ENCODE measurements at regions not wholly inside any gene's neighbourhood (a gene's known extent, or its start where the extent isn't known, plus 50 kb on each side); places are given as distances from the start of the nearest gene placed in this dataset.

DNA sequence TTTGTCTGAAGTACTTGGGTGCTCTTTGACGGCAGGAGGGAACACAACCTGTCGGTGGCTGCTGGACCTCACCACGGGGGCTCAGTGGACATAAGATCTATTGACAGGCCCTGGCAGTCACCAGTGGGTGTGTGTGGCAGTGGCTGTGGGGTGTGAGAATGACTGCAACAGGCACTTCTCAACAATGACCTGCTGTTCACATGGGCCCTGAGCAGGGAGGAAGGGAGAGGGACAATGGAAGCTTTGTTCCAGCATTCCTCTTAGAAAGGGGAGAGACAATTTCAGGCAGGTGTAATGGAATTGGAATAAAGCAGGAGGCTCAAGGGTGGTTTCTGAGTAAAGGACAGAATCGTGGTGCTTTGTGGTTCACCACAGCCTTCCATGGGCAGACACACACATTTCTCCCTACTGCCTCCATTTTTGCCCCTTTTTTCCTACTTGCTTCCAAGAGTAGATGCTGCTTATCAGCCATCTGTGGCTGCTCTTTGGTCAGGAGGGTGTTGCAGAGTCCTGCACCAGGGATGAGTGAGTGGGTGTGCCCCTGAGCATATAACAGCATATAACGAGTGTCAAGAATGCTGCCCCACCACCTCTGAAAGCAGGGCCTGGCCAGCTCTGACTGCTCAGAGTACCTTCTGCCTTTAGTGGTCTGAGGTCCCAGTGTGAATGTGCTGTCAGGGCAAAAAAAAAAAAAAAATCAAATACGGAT lies 267.7 kb downstream of the RASSF9 start:
- CTCF ChIA-PET = interaction anchor here (1.0 to 1.8 kb wide), 2 partner anchors 298 to 299 kb away, joined by 5 to 6 read pairs; no protein-coding TSS in a partner anchor
- H3K27me3 ChIP-seq (ENCODE audit: control insufficient read depth, insufficient read depth, low read length) = no peaks in the 10 kb centered on the region
- no peak for DNase-seq (ENCODE audit: low read depth)
- TF ChIP-seq, protein P1, sequence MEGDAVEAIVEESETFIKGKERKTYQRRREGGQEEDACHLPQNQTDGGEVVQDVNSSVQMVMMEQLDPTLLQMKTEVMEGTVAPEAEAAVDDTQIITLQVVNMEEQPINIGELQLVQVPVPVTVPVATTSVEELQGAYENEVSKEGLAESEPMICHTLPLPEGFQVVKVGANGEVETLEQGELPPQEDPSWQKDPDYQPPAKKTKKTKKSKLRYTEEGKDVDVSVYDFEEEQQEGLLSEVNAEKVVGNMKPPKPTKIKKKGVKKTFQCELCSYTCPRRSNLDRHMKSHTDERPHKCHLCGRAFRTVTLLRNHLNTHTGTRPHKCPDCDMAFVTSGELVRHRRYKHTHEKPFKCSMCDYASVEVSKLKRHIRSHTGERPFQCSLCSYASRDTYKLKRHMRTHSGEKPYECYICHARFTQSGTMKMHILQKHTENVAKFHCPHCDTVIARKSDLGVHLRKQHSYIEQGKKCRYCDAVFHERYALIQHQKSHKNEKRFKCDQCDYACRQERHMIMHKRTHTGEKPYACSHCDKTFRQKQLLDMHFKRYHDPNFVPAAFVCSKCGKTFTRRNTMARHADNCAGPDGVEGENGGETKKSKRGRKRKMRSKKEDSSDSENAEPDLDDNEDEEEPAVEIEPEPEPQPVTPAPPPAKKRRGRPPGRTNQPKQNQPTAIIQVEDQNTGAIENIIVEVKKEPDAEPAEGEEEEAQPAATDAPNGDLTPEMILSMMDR (IDR thresholded peaks at IDR 0.05; ENCODE audit: insufficient read depth, low read depth, low read length) = no peak
- POLR2A ChIA-PET = no interaction called here
- no peaks in the 10 kb centered on the region for H3K36me3 ChIP-seq (ENCODE audit: control insufficient read depth, insufficient read depth, low read length)
- no peak overlapping the region for H3K4me3 ChIP-seq (ENCODE audit: low read depth, low read length)

DNA sequence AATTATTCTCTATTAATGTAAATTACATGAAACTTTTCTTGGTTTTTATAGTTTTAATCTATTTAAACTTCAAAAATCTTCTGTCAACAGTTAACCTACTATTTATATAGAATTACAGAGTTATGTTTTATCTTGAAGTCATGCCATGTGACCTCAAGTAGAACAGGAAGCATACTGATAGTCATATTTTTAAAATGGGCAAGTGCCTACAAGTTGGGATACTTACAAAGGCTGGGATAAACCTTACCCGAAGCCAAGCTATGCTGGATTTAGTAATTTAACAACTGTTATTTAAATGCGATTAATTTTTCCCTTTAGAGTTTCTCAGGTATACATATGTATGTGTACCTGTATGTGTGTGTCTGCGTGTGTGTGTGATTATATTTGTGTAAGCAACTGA lies 266.9 kb downstream of the RASSF9 start:
- ChIA-PET CTCF (interaction anchor here (1.8 kb wide), 1 partner anchor 298 kb away, joined by 6 read pairs; no protein-coding TSS in a partner anchor), POLR2A (no interaction called here)
- DNase-seq (ENCODE audit: low read depth) = no peak
- H3K4me3 ChIP-seq (ENCODE audit: low read depth, low read length) = no peak overlapping the region
- TF ChIP-seq, protein P1 (IDR thresholded peaks at IDR 0.05; ENCODE audit: insufficient read depth, low read depth, low read length) = no peak
- no peaks in the 10 kb centered on the region for H3K36me3 ChIP-seq (ENCODE audit: control insufficient read depth, insufficient read depth, low read length)
- no peaks in the 10 kb centered on the region for H3K27me3 ChIP-seq (ENCODE audit: control insufficient read depth, insufficient read depth, low read length)

DNA sequence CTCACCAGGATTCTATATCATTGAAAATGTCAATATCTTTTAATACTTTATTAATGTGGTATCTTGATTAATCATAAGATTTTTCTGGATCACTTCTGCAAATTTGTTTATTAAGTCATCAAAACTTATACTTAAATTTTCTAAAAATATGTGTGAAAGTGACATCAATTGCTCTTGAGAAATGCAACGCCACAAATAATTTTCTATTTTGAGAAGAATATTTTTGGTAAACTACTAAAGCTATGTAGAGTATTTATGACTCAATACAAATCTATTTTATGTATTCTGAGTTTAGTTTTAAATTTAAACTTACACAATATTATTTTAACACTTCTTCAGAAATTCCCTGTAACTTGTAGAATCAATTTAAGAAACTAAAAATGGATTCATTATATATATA lies 263.3 kb downstream of the RASSF9 start:
- ChIA-PET POLR2A (no interaction called here), CTCF (interaction anchor here (0.9 to 1.0 kb wide), 3 partner anchors 66 to 295 kb away, joined by 3 read pairs; no protein-coding TSS in a partner anchor)
- no peaks in the 10 kb centered on the region for H3K36me3 ChIP-seq (ENCODE audit: control insufficient read depth, insufficient read depth, low read length)
- no peaks in the 10 kb centered on the region for H3K27me3 ChIP-seq (ENCODE audit: control insufficient read depth, insufficient read depth, low read length)
- DNase-seq (ENCODE audit: low read depth) = no peak
- no peak overlapping the region for H3K4me3 ChIP-seq (ENCODE audit: low read depth, low read length)
- TF ChIP-seq, protein P1 (IDR thresholded peaks at IDR 0.05; ENCODE audit: insufficient read depth, low read depth, low read length) = no peak

DNA sequence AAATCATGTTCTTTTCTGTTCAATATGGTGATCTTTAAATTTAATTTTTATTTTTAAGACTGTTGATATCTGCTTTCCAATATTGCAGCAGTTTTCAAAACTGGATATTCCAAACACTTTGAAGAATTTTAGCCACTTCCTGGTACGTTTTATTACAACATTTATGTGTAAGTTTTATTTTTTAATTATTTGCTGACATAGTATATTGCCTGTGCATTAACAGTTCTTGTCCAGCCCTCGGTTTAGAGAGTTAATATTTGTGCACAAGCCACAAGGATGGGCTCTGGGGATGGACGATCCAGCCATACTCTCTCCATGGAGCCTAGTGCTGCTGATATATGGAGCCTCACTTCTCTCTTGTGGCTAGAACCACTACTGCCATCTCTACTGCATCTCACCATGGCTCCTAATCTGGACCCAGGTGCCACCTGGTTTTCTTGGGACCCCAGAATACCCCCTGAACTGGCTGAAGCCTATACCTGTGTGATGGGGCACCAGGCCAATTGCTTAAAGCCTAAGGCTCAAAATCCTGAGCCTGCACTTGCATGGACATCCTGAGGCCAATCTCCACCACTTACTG lies 262.5 kb downstream of the RASSF9 start:
- ChIA-PET CTCF (interaction anchor here (0.6 to 4.9 kb wide), 8 partner anchors 8 to 295 kb away, joined by 3 to 51 read pairs (median 4); no protein-coding TSS in a partner anchor), POLR2A (no interaction called here)
- no peak for DNase-seq (ENCODE audit: low read depth)
- Histone ChIP-seq H3K27me3 (ENCODE audit: control insufficient read depth, insufficient read depth, low read length) (no peaks in the 10 kb centered on the region), H3K4me3 (ENCODE audit: low read depth, low read length) (no peak overlapping the region), H3K36me3 (ENCODE audit: control insufficient read depth, insufficient read depth, low read length) (no peaks in the 10 kb centered on the region)
- TF ChIP-seq, protein P1 (IDR thresholded peaks at IDR 0.05; ENCODE audit: insufficient read depth, low read depth, low read length) = no peak

DNA sequence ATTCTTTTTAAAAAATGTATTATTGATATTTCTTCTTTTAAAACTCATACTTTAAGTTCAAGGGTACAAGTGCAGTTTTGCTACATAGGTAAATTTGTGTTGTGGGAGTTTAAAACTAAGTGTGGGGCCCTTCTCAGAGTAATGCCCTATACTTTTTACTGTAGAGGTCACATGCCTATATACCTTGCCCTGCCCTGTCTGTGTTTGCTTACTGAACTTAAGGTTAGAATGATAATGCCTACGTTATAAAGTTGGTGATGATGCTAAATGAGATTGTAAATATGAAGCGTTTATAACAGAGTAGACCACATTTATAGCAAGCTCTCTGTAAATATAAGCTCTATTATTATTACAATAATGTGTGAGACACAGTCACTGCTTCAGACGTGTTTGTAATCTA lies 261.9 kb downstream of the RASSF9 start:
- Histone ChIP-seq H3K36me3 (ENCODE audit: control insufficient read depth, insufficient read depth, low read length) (no peaks in the 10 kb centered on the region), H3K27me3 (ENCODE audit: control insufficient read depth, insufficient read depth, low read length) (no peaks in the 10 kb centered on the region), H3K4me3 (ENCODE audit: low read depth, low read length) (no peak overlapping the region)
- ChIA-PET CTCF (interaction anchor here (0.6 to 4.9 kb wide), 10 partner anchors 8 to 295 kb away, joined by 3 to 51 read pairs (median 4); no protein-coding TSS in a partner anchor), POLR2A (no interaction called here)
- no peak for DNase-seq (ENCODE audit: low read depth)
- TF ChIP-seq, protein P1 (IDR thresholded peaks at IDR 0.05; ENCODE audit: insufficient read depth, low read depth, low read length) = no peak
